GM21447 (cell line): ENCODE measurements at regions not wholly inside any gene's neighbourhood (a gene's known extent, or its start where the extent isn't known, plus 50 kb on each side); places are given as distances from the start of the nearest gene placed in this dataset.

Experiments
- ATAC-seq: cut with Tn5 transposase; IDR thresholded peaks from one replicate; pipeline ENCODE4 v1.9.1; 2021; ENCODE audit not compliant: unreplicated experiment

DNA sequence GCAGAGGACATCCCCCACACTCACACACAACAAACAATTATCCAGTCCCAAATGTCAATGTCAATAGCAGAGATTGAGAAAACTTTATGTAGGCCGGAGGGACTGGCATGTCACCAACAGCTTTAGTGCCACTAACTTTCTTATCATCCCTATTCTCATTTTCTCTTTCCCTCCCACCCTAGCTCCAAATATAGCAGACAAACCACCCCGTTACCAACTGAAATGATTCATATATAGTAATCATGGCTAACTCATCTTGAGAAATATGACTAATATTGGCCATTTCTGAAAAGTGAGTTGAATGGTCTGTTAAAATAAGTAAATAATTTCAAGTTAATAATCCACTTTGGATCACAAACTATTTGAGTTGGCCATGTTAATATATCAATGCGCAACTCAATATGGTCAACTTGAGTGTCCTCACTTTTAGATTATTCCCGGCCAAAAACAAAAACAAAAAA lies 242.1 kb upstream of the RND3 start:
- ATAC-seq = peak; percentile 66

DNA sequence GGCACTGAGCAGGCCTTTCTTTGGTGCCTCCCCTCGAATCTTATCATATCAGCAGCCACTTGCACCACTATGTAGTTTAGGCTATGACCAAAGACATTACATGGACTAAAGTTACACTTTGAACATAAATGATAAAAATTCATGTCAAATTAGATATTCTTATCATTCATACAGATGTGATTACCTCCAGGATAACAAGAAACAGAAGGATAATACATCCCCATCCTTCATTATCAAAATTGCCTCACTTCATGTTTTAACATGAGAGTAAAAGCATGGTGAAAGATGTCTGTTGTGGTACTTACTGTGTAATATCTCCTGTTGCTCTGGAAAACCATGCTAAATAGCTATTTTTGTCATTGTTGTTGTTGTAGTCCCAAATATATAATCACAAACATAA lies 230.8 kb upstream of the RND3 start:
- no peak for ATAC-seq

GRCh38 chr2:150716186-150716585 lies 228.7 kb upstream of the RND3 start:
- ATAC-seq = no peak

DNA sequence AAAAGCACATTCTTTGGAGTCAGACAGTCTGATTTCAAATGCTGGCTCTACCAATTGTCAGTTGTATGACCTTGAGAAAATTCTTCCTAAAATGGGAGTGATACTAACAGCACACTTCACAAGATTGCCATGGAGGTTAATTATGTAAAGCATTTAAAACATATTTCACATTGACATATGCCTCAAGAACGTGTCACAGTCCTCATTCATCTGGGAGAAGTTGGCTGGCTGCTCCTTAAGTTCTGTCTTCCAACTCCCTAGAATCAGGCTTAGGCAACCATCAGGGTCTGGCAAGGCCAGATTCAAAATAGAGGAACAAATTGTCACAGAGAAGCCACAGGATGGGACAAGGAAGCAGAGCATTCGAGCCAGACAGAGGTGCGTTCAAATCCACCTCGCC lies 228.0 kb upstream of the RND3 start:
- no peak for ATAC-seq

DNA sequence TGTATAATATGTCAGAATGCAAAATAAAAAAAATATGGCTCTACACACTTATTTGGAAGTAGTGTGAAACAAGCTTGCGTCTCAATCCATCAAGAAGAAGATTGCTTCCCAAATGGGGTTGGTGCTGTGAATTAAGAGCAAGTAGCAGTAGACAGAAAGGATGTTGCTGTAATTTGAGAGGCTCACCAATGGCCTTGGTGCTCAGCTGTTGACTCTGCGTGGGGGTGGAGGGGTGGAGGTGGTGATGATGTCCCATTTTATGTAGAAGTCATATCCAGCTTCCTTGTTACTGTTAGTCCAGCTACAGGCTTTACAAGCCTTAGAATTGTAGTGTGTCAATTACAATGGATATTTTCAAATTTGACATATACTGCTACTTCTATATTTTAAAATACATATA lies 223.4 kb upstream of the RND3 start:
- no peak for ATAC-seq

- ATAC-seq = no peak
Observed at GRCh38 chr2:150710041-150710440, 222.6 kb upstream of the RND3 start.

DNA sequence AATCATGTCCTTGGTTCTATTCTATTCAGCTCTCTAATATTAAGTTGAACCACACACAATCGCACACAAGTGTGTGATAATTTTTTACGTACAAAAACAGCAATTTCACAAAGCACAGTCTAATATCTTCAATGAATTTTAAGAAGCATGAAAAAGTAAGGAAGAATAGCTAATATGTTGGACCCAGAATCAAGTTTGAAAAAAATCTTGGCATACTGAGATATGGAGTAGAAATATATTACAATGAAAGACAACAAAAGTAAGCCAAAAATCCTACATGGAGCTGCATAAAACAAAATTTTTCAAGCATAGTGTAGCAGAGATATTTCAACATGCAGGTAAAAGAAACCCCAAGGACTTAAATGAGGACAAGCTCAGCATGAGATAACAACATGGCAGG lies 219.1 kb upstream of the RND3 start:
- ATAC-seq = no peak

DNA sequence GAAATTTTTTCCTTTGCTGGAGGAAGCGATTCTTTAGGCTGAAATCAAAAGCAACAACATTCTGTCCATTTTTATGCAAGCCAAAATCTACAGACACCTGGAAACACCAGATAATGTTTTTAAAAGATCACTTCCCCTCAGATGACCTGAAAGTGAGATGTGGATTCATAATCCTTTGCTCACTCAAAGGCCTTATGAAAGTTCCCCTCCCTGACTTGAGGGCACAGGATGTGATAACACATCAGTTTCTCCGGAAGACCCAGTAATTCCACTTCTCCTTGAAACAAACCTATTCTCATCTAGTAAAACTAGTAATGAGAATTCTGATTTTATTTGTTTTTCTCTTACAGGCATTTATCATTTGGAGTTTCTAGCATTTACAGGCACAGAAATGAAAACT lies 218.3 kb upstream of the RND3 start:
- no peak for ATAC-seq

DNA sequence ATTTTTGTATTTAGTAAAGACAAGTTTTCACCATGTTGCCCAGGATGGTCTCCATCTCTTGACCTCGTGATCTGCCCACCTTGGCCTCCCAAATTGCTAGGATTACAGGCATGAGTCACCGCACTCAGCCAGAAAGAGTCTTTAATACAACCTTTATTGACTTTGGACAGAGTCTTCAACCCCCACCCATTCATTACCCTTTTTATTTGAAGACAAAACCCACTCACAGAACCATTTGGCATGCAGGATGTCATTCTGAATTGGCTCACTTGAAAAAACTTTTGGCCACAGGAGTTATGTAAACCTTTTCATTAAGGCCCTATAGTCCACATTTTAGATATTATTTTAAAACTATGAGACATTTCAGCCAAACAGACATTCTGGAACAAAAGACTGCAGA lies 217.9 kb upstream of the RND3 start:
- ATAC-seq = no peak

- no peak for ATAC-seq
Observed at GRCh38 chr2:150702791-150703190, 215.3 kb upstream of the RND3 start.

DNA sequence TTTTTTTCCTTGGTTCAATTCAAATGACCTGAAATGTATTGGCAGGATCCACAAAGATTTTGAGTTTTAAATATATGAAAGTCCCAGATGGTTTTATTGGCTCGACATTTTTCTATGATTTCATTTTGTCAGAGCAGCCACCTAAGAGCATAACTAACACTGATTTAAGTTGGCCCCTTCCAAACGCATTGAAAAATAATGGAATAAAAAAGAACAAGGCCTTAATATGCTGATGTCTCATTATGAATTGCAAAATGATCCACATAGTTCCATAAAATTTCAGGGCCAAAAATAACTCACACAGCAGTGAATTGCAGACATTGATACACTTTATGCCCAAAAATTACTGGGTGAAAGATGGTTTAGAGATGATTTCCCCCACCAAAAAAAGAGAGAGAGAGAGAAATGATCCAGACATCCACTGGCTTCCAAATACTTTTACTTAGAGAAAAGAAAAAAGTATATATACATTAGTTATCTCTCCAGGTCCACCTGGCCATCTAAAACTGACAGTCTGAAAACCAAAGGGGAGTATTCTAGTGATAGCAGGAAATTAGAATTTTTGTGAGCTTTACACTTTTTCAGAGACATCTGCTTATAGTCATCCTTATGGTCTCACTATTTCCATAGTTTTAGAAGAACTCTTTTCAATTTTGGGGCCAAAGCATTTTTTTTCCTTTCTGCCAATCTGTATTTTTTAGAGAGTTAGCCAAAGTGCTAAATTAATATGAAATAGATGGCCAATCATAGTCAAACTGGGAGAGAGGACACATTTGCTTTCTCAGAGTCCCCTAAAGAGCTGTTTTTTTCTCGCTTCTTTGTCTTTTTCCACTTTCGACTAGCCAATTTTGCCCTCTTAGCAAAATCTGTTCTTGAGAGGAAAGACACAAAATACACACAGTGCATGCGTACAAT lies 213.5 kb upstream of the RND3 start:
- no peak for ATAC-seq

DNA sequence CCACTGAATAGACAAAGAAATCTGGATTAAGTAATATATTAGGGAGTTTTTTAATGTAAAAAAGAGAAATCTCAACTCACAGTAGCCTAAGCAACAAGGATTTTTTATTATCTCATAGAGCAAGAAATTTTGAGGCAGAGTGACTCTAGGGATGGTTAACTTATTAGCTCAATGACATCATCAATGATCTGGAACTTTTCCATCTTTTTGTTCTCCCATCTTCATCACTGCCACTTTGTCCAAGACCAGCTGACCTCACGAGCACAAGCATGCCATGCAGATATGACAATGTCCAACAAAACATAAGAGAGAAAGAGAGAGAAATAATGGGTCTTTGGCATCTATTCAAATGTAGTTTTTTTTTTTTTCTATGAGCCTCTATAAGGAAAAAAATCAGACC lies 211.8 kb upstream of the RND3 start:
- ATAC-seq = no peak

DNA sequence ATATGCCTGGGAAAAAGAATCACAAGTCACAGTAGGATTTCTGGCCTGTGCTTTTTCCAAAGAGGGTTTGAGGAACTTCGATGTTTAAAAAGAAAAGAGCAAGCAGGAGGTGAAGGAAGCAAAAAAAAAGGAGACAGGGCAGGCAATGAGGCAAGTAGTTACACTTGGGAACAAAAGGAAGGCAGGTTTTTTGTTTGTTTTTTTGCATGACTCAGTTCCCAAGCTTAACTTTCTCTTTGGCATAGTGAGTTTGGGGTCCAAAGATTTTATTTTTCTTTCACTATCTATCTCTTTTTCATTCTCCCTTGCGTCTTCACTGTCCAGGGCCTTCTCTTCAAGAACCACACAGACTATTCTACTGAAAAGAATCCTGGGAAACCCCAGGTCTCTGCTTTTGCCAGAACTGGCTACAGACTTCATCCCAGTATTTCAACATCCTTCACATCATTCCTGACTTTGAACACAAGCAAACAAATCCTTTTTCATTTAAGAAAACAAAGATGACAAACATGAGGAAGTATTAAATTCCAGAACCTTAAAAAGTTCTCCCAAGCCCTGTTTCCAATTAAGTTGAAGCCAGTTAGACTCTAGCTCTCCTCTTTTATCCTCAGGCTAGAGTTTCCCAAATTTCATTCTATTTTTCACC lies 210.7 kb upstream of the RND3 start:
- no peak for ATAC-seq

DNA sequence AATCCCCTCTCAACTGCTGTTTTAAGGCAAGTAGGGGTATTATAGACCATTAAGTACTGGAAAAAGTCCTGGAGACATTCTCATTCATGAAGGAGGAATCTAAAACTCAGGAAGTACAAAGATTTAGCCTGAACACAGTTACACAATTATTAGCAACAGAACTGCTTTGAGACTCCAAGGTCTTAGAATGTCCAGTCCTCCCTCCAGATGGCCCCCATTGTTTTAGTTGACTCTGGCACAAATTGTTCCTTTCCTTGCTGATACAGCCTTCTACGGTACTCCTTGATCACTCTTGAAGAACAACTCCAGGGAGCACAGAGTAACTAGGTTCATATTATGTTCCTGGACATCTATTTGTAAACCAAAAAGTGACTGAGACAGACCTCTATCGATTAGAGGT lies 210.1 kb upstream of the RND3 start:
- no peak for ATAC-seq

DNA sequence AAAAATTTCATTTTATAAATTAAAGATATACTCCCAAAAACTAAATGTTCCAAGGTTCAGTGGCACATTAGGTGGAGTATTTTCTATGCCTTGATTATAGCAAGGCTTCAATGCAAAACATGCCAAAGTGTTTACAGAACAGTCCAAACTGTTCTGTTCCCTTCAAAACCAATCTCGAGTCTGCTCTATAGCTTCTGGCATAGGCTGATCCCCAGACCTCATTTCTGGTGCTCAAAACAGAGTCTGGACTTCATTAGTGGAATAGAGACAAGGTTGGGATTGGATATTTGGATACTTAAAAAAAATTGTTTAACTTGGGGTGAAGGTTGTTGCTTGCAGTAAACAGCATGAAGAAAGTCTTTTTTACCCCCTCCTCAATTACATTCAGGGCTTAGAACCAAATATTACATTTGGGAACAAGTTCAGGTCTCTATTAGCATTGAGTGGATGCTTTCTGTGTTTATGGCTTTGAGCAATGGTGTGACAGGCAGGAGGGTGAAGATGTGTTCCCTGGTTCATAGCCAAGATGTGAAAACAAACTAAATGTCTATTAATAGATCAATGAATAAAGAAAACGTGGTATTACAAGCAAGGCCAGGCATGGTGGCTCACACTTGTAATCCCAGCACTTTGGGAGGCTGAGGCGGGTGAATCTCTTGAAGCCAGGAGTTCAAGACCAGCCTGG lies 208.1 kb upstream of the RND3 start:
- no peak for ATAC-seq

DNA sequence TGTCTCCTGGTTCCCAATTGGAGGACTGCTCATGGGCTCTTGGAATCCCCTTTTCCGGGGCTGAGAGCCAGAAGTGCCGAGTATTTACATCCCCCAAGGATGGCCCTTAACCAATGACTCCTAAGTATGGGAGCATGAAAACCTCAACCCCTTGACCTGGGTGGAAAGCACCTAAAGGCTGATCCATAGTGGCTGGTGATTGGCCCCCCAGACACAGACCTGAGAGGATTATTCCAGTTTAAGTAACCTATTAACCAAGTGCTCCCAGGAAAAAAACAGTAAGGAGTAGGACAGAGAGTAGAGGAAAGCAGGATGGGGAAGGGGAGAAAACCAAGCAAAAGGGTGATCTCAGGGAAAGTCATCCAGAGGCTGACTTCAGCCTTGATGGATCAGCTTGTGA lies 206.1 kb upstream of the RND3 start:
- no peak for ATAC-seq

DNA sequence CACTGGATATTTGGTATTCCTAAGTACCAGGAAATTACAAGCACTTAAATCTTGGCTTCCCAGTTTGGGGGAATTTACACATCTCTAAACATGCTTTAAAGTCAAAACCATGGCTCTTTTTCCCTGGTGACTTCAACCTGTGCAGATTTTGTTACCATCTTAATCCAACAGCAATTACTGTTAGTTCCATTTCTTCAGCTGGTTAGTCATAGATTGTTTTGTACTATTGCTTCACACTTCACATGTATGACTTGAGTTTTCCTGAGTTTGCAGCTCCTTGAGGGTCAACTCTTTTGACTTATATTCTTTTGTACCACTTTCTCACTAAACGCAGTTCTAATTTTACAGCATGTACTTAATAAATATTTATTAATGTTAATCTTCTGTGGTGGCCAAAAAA lies 203.4 kb upstream of the RND3 start:
- no peak for ATAC-seq

DNA sequence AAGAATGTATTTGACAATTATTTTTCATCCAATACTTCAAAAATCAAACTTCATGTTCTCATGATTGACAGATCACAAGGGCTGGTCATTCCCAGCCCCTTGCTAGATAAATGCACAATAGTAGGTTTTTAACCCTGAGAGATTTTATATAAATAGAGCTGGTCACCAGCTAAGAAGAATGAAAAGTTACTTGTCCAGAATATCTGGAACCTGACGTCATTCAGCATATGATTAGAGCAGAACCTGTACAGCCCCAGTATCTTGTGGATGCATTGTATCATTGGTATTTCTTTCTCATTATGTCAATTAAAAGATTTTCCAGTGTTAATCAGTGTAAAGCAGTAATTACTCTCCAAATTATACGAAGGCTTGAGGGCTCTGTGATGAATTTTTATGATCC lies 202.8 kb upstream of the RND3 start:
- no peak for ATAC-seq

GRCh38 chr2:150689590-150689989 lies 202.1 kb upstream of the RND3 start:
- ATAC-seq = no peak

GRCh38 chr2:150688016-150688415 lies 200.5 kb upstream of the RND3 start:
- ATAC-seq = no peak

GRCh38 chr2:150686391-150686790 lies 198.9 kb upstream of the RND3 start:
- no peak for ATAC-seq
